SH-SY5Y (cell line): ENCODE measurements at regions not wholly inside any gene's neighbourhood (a gene's known extent, or its start where the extent isn't known, plus 50 kb on each side); places are given as distances from the start of the nearest gene placed in this dataset.

Experiments
- GATA2 ChIP-seq: IDR thresholded peaks from 2 replicates; pipeline ENCODE4 v1.6.1; 2011; ENCODE audit warnings: mild to moderate bottlenecking, low read depth, low read length
- GATA3 ChIP-seq: IDR thresholded peaks from 2 replicates; pipeline ENCODE4 v1.6.1; 2011; ENCODE audit warnings: low read depth, mild to moderate bottlenecking, low read length, moderate library complexity

DNA sequence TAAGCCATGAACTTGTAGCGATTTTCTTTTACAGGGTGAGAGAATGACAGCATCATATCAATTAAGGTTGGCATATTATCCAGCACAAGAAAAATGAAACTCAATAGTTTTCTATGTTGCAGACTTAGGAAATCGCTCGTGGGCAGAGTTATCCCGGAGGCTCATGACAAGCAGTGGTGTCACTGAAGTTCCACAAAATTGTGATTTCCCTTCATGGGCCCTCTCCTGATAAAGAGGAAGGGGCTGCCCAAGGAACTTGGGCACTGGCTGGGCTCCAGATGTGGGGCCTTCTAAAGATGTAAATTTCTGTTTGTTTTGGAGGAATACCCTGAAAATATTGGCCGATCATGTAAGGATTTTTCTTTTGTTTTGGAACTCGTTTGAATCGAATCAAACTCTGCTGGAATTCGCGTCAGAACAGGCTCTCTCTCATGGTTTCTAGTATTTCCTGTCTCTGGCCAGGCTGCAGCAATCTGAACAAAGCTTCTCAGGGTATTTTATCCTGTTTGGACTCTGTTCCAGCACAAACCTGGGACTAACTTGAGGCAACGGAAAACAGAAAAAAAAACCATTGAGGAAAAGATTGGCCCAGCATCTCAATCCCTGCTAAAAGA lies 340.6 kb upstream of the NRP1 start:
- no peak for TF ChIP-seq GATA2
- TF ChIP-seq GATA3: no peak

GRCh38 chr10:33674491-33674890 lies 340.0 kb upstream of the NRP1 start:
- TF ChIP-seq GATA2: no peak
- TF ChIP-seq GATA3: no peak

- no peak for TF ChIP-seq GATA2
- TF ChIP-seq GATA3: no peak
Measured at GRCh38 chr10:33673839-33674415, 339.5 kb upstream of the NRP1 start.

DNA sequence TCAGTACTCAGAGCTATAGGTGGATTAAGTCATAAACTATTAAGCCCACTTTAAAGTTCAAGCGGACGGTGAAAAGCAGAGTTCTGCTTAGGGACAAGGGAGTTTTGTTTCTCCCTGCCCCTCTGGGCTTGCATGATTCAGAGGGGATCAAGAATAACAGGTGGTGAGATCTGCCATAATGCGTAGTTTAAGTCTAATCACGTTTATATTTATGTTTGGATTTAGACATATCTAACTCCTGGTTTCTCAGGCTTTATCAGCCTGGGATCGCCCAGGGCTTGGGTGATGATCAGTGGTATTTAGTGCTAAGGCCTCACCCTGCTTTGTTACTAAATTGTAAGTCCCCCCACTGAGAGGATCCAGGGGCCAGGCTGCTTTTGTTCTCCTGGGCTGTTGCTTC lies 335.4 kb upstream of the NRP1 start:
- TF ChIP-seq GATA2 (no peak), GATA3 (no peak)

- TF ChIP-seq GATA3 (no peak), GATA2 (no peak)
Measured at GRCh38 chr10:33666686-33667480, 332.4 kb upstream of the NRP1 start.

- no peak for TF ChIP-seq GATA3
- no peak for TF ChIP-seq GATA2
Measured at GRCh38 chr10:33665501-33665900, 331.0 kb upstream of the NRP1 start.

DNA sequence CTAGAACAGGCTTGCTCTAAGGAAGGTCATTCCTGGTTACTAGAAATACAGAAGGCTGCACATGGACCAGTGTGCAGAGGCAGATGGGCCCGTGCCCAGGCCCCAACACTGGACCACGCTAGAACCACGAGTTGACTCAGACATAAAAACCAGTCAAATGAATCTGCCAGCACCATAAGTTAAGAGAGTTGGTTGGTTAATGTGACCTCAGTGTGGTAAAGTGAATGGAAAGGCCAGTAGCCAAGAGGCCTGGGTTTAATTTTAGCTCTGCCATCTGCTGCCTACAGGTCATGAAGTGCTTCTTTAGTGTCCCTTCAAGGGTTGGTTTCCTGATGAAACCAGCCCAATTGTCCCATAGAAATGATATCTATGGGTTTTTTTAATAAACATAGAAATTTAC lies 329.6 kb upstream of the NRP1 start:
- TF ChIP-seq GATA2 (no peak), GATA3 (no peak)

GRCh38 chr10:33661580-33662336 lies 327.3 kb upstream of the NRP1 start:
- TF ChIP-seq GATA2 (no peak), GATA3 (no peak)

DNA sequence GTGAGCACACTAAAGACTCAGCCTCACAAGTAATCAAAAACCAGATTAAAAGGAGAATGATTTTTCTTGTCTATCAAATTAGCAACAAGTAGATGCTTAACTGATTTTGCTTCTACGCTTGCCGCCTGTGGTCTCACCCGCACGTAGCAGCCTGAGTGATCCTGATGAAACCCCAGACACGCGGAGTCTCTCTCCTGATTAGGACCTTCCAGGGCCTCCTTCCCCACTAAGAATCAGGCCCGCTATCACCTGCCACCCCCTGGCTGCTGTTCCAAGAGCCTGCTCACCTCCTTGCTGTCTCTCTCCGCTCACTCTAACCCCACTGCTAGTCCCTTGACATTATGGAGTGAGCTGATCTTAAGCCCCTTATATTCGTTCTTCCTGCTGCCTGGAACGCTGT lies 325.9 kb upstream of the NRP1 start:
- TF ChIP-seq GATA2 (no peak), GATA3 (no peak)

DNA sequence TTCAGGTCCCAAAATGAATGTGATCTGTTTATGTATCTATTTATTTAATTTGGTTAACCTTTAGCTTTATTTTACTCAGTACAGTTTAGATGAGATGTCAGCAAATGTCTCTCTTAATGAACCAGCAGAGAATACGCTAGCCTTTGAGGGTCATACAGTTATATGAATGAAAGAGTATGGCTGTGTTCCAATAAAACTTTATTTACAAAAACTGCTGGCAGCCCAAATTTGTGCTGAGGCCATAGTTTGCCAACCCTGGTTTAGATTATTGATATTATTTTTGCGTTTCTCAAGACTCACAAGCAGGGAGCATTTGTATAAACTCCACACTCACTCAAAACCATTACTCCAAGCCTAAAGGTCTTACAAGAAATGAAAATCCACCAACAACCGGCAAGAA lies 323.4 kb upstream of the NRP1 start:
- TF ChIP-seq GATA2: no peak

DNA sequence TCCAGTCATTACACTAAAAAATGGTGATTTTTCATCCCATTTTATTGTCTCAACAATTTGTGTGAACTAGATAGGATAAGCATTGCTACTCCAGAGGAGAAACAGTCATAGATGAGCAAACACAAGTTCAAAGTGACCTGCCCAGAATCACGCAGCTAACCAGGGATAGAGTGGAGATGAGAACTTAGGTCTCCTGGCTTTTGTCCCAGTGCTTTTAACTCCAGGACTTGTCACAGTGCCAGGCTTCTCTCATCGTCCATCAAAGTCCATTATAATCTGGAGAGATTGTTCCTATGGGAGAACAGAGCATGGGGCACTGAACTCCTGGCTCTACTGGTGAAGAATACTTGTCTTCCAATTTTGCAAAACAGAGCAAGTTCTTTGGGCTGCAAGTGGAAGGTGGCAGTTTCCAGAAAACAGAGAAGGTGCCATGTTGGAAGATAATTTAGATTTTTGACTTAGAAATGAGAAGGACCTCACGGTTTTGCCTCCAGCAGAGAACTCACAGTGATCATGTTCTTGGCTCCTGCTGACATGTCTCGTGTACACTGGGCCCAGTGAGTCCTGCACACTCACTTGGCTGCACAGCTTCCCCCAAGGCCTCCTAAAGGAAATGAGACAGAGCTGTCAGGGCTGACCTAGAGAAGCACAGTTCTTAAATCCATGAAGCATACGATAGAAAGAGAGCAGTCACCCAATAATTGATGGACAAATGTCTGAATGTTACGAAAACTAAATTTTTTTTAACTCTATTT lies 322.9 kb upstream of the NRP1 start:
- TF ChIP-seq GATA3 (no peak), GATA2 (no peak)

GRCh38 chr10:33655921-33656320 lies 321.5 kb upstream of the NRP1 start:
- TF ChIP-seq GATA3 (no peak), GATA2 (no peak)

- TF ChIP-seq GATA3 (no peak), GATA2 (no peak)
Measured at GRCh38 chr10:33655165-33655815, 320.8 kb upstream of the NRP1 start.
